ENCODE measurements at regions not wholly inside any gene's neighbourhood (a gene's known extent, or its start where the extent isn't known, plus 50 kb on each side); places are given as distances from the start of the nearest gene placed in this dataset.

DNA sequence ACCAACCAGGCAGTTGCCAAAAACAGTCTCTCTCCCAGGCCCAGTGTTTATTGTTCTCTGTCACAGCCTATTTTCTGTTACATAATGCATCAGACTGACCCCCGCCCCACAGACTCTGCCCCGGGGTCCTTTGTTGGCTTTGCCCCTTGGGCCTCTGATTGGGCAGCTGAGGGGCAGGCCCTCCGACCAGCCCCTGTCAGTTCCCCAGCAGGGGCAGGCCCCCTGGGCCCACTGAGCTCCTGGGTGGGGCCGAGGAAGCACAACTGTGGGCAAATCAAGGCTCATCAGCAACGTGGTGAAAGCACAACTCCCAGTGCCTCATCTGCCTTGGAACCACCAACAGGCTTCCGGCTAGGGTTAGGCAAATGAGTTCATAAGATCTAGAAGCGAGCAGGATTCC is 160.1 kb upstream of the MYCN start:
- TF ChIP-seq, protein P1, sequence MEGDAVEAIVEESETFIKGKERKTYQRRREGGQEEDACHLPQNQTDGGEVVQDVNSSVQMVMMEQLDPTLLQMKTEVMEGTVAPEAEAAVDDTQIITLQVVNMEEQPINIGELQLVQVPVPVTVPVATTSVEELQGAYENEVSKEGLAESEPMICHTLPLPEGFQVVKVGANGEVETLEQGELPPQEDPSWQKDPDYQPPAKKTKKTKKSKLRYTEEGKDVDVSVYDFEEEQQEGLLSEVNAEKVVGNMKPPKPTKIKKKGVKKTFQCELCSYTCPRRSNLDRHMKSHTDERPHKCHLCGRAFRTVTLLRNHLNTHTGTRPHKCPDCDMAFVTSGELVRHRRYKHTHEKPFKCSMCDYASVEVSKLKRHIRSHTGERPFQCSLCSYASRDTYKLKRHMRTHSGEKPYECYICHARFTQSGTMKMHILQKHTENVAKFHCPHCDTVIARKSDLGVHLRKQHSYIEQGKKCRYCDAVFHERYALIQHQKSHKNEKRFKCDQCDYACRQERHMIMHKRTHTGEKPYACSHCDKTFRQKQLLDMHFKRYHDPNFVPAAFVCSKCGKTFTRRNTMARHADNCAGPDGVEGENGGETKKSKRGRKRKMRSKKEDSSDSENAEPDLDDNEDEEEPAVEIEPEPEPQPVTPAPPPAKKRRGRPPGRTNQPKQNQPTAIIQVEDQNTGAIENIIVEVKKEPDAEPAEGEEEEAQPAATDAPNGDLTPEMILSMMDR (IDR thresholded peaks at IDR 0.05; ENCODE audit: extremely low read depth, missing control alignments), result no peak
- DNase-seq (ENCODE audit: low spot score), result no peak

- no peak for DNase-seq (ENCODE audit: low spot score)
- TF ChIP-seq, protein P1 (IDR thresholded peaks at IDR 0.05; ENCODE audit: extremely low read depth, missing control alignments), result no peak
Measured at GRCh38 chr2:15780912-15781574, 159.3 kb upstream of the MYCN start.

DNA sequence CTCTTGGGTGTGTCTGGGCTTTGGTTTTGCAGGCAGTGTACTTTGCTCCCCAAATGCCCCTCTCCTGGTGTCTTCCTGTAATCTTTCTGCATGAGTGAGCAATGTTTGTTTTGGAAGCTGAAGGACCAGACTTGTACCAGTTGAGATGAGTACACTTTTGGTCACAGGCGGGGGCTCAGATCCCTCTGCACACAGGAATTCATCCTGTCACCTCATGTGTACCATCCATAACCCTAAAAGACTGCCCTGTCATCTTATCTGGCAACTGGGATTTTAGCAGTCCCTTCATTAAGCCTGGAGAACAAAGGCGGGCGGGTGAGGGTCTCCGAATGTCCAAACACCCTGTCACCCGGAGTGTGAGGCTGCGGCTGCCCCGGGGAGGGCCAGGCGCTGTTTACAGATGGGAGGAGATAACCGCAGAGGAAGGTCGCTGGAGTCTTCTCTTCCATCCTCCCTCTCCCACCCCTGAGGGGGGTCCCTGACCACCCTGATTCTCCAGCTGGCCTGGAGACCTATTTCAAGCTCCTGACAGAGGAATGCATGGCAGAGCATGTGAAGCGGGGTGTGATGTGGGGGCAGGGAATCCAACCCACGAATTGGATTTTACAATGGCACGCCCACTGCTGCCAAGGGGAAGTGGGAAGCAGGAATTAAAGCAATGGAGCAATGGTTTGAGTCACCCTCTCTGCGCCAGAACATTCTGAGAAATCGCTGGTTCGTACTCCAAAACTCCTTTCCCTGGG is 158.2 kb upstream of the MYCN start:
- TF ChIP-seq, protein P1 (IDR thresholded peaks at IDR 0.05; ENCODE audit: extremely low read depth, missing control alignments), result no peak
- DNase-seq (ENCODE audit: low spot score), result no peak

DNA sequence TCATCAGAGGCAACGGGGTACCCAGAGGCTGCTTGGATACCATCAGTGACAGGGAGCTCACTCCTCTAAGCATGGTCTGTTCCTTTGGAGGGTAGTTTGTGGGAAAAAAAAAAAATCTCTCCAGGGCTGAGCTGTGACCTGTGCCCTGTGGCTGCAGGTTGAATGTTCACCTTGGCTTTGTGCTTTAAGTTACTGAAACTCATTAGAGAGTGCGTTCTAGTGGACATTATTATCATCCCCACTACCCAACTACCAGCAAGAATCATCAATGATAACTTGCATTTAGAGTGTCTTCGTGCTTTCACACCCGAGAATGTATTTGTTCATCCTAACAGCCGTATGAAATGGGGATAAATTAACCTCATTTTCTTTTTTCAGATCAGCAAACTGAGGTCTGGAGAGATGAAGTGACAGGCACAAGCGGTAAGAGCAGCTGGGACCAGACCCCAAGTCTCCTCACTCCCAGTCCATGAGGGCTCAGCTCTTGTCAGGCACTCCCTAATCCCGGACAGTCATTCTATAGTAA is 157.5 kb upstream of the MYCN start:
- TF ChIP-seq, protein P1 (IDR thresholded peaks at IDR 0.05; ENCODE audit: extremely low read depth, missing control alignments), result no peak

GRCh38 chr2:15783489-15783888 is 156.9 kb upstream of the MYCN start:
- no peak for DNase-seq (ENCODE audit: low spot score)
- TF ChIP-seq, protein P1 (IDR thresholded peaks at IDR 0.05; ENCODE audit: extremely low read depth, missing control alignments), result no peak

More for the DNA sequence above, 157.5 kb upstream of the MYCN start:
- DNase-seq (ENCODE audit: low spot score), result no peak

DNA sequence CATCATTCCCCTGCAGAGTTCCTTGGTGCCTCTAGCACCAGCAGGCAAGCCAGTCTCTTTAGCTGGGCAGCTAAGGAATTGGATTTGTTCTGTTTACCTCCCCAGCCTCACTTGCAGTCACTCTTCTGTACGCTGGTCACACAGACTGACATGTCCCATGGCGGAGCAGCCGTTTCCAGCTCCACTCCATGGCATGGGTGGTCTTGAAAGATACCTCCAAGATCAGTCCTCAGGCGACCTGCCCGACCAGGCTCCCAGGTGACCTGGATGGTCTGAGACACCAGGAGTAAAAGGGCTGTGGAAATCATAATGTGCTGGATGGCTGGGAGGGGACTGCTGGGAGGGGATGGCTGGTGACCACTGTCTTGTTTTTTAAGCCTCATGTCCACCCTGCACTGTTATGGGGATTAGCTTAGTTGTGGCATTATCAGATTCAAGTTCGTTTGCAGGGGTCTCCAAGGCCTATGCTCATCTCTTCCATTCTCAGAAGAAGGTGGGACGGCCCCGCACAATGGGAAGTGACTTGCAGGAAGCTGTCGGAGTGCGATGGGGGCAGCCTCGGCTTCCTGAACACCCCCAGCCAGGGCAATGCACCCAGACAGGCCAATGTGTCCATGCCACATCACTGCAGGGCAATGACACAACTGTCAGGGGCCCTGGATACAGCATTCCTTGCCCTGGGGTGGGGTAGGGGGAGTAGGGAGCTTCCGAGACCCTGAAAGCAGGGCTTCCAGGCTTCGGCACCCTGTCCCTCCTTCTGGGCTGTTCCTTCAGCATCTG is 156.1 kb upstream of the MYCN start:
- TF ChIP-seq, protein P1 (IDR thresholded peaks at IDR 0.05; ENCODE audit: extremely low read depth, missing control alignments), result no peak
- DNase-seq (ENCODE audit: low spot score), result no peak
